ENCODE measurements at regions not wholly inside any gene's neighbourhood (a gene's known extent, or its start where the extent isn't known, plus 50 kb on each side); places are given as distances from the start of the nearest gene placed in this dataset.

- TF ChIP-seq CTCF (IDR thresholded peaks at IDR 0.05; ENCODE audit: poor library complexity) (peak; percentile 68), EZH2 (IDR thresholded peaks at IDR 0.05; ENCODE audit: borderline replicate concordance) (no peak), EZH2phosphoT487 (IDR thresholded peaks at IDR 0.05; ENCODE audit: low read depth, severe bottlenecking, unreplicated experiment) (no peak)
These were observed 383.1 kb downstream of the KCNJ2 start for GRCh38 chr17:70552230-70552981.

Measured in hepatocyte (in vitro differentiated cells).